Hepatocyte (in vitro differentiated cells): ENCODE measurements at regions not wholly inside any gene's neighbourhood (a gene's known extent, or its start where the extent isn't known, plus 50 kb on each side); places are given as distances from the start of the nearest gene placed in this dataset.

ENCODE experiments used
- DNase-seq: peaks from one replicate; pipeline ENCODE4 v3.0.0-alpha.2; 2016; ENCODE audit warnings: low spot score
- H2AFZ ChIP-seq: fragments of 200-600 bp; sonication (generic); 2 replicates; pipeline ENCODE4 v1.6.0; 2016; ENCODE audit warnings: antibody characterized with exemption, mild to moderate bottlenecking
- H3K27ac ChIP-seq: fragments of 200-600 bp; sonication (generic); 2 replicates; pipeline ENCODE4 v1.5.1; 2016; ENCODE audit warnings: mild to moderate bottlenecking
- H3K27me3 ChIP-seq: fragments of 200-600 bp; sonication (generic); 2 replicates; pipeline ENCODE4 v1.6.1; 2016
- H3K36me3 ChIP-seq: fragments of 200-600 bp; sonication (generic); replicated peaks from 2 replicates; pipeline ENCODE4 v1.5.1; 2016; ENCODE audit warnings: low read depth; ENCODE audit not compliant: insufficient read depth
- H3K4me1 ChIP-seq: fragments of 200-600 bp; sonication (generic); 2 replicates; pipeline ENCODE4 v1.5.1; 2016; ENCODE audit warnings: mild to moderate bottlenecking, moderate library complexity; ENCODE audit not compliant: insufficient read depth
- H3K4me2 ChIP-seq: fragments of 200-600 bp; sonication (generic); 2 replicates; pipeline ENCODE4 v1.6.0; 2016
- H3K4me3 ChIP-seq: fragments of 200-600 bp; sonication (generic); 2 replicates; pipeline ENCODE4 v1.5.1; 2016; ENCODE audit warnings: mild to moderate bottlenecking
- H3K79me2 ChIP-seq: fragments of 200-600 bp; sonication (generic); 2 replicates; pipeline ENCODE4 v1.6.0; 2017; ENCODE audit warnings: mild to moderate bottlenecking
- H3K9me2 ChIP-seq: fragments of 200-600 bp; sonication (generic); replicated peaks from 2 replicates; pipeline ENCODE4 v1.6.0; 2017; ENCODE audit warnings: mild to moderate bottlenecking; ENCODE audit not compliant: insufficient read depth
- H3K9me3 ChIP-seq: fragments of 200-600 bp; sonication (generic); 2 replicates; pipeline ENCODE4 v1.5.1; 2016; ENCODE audit warnings: low read depth, mild to moderate bottlenecking
- H4K20me1 ChIP-seq: fragments of 200-600 bp; sonication (generic); 2 replicates; pipeline ENCODE4 v1.6.0; 2016; ENCODE audit warnings: mild to moderate bottlenecking; ENCODE audit not compliant: insufficient read depth, poor library complexity, severe bottlenecking
- EZH2 ChIP-seq: fragments of 200-600 bp; sonication (generic); IDR thresholded peaks from 2 replicates; pipeline ENCODE4 v1.6.1; 2016; ENCODE audit warnings: antibody characterized with exemption, mild to moderate bottlenecking, borderline replicate concordance
- EZH2phosphoT487 ChIP-seq: fragments of 200-600 bp; sonication (generic); IDR thresholded peaks from one replicate; pipeline ENCODE4 v1.6.1; 2018; ENCODE audit warnings: antibody characterized with exemption, mild to moderate bottlenecking, low read depth, moderate library complexity; ENCODE audit not compliant: unreplicated experiment, severe bottlenecking
- WGBS: methylation state at CpG from one replicate; pipeline ENCODE4 v1.1.6; 2016; ENCODE audit warnings: low lambda C conversion rate; ENCODE audit errors: missing lambda C conversion rate; 5-methylcytosine and 5-hydroxymethylcytosine counted together
- TF ChIP-seq, protein P1 (sequence below): fragments of 200-600 bp; sonication (generic); IDR thresholded peaks from 2 replicates; pipeline ENCODE4 v1.5.1; 2016; ENCODE audit warnings: antibody characterized with exemption, mild to moderate bottlenecking; ENCODE audit not compliant: poor library complexity

- no peak for DNase-seq
- TF ChIP-seq EZH2phosphoT487 (no peak), EZH2 (no peak)
- TF ChIP-seq, protein P1, sequence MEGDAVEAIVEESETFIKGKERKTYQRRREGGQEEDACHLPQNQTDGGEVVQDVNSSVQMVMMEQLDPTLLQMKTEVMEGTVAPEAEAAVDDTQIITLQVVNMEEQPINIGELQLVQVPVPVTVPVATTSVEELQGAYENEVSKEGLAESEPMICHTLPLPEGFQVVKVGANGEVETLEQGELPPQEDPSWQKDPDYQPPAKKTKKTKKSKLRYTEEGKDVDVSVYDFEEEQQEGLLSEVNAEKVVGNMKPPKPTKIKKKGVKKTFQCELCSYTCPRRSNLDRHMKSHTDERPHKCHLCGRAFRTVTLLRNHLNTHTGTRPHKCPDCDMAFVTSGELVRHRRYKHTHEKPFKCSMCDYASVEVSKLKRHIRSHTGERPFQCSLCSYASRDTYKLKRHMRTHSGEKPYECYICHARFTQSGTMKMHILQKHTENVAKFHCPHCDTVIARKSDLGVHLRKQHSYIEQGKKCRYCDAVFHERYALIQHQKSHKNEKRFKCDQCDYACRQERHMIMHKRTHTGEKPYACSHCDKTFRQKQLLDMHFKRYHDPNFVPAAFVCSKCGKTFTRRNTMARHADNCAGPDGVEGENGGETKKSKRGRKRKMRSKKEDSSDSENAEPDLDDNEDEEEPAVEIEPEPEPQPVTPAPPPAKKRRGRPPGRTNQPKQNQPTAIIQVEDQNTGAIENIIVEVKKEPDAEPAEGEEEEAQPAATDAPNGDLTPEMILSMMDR: no peak
- H3K4me2 ChIP-seq: no peak overlapping the region
- H4K20me1 ChIP-seq: no peaks in the 10 kb centered on the region
- no peak overlapping the region for H3K4me3 ChIP-seq
- H2AFZ ChIP-seq: no peak overlapping the region
- WGBS: 54% methylated on average over 3 of the region's 3 CpGs
- H3K36me3 ChIP-seq: no peaks in the 10 kb centered on the region
- no peak overlapping the region for H3K27ac ChIP-seq
- no peaks in the 10 kb centered on the region for H3K4me1 ChIP-seq
- no peaks in the 10 kb centered on the region for H3K9me3 ChIP-seq
- no peaks in the 10 kb centered on the region for H3K79me2 ChIP-seq
- H3K27me3 ChIP-seq: peaks cover 12% of the 10 kb centered on the region
- H3K9me2 ChIP-seq: no peaks in the 10 kb centered on the region
Observed at GRCh38 chr3:75176937-75177336, 487.2 kb upstream of the FRG2C start.

GRCh38 chr3:75180235-75180944, 483.7 kb upstream of the FRG2C start:
- no peak overlapping the region for H3K27ac ChIP-seq
- no peaks in the 10 kb centered on the region for H3K36me3 ChIP-seq
- no peaks in the 10 kb centered on the region for H4K20me1 ChIP-seq
- H3K4me1 ChIP-seq: no peaks in the 10 kb centered on the region
- no peak overlapping the region for H2AFZ ChIP-seq
- H3K9me2 ChIP-seq: no peaks in the 10 kb centered on the region
- H3K27me3 ChIP-seq: peaks cover 6% of the 10 kb centered on the region
- no peak overlapping the region for H3K4me3 ChIP-seq
- no peaks in the 10 kb centered on the region for H3K79me2 ChIP-seq
- H3K4me2 ChIP-seq: no peak overlapping the region
- TF ChIP-seq EZH2: no peak
- TF ChIP-seq EZH2phosphoT487: no peak
- TF ChIP-seq, protein P1: no peak
- WGBS: 86% methylated on average over 7 of the region's 7 CpGs
- no peak for DNase-seq
- H3K9me3 ChIP-seq: no peaks in the 10 kb centered on the region

DNA sequence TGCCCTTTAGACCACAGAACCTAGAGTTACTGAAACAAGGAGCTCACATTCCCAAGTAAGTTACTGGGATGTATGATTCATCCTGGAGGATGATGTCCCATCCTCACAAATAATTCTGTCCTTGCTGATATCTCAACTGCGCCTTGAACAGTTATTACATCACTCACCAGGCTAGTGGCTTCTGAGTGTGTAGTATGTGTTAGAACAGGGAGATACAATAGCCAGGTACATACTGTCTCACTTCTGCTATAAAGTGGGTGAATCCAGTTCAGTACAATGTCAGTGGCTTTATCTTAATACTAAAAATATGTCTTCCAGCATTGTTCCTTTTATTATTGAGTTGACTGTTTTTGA, 483.2 kb upstream of the FRG2C start:
- Histone ChIP-seq H3K36me3 (no peaks in the 10 kb centered on the region), H3K4me2 (no peak overlapping the region), H4K20me1 (no peaks in the 10 kb centered on the region), H3K4me1 (no peaks in the 10 kb centered on the region), H3K9me3 (no peaks in the 10 kb centered on the region), H3K27me3 (peaks cover 6% of the 10 kb centered on the region), H3K9me2 (no peaks in the 10 kb centered on the region), H3K27ac (no peak overlapping the region), H3K4me3 (no peak overlapping the region), H3K79me2 (no peaks in the 10 kb centered on the region), H2AFZ (no peak overlapping the region)
- no peak for DNase-seq
- no peak for TF ChIP-seq EZH2phosphoT487
- TF ChIP-seq EZH2: no peak
- TF ChIP-seq, protein P1: no peak
- 79% methylated on average over 1 of the region's 1 CpG for WGBS

GRCh38 chr3:75188962-75189361, 475.2 kb upstream of the FRG2C start:
- TF ChIP-seq, protein P1: no peak
- TF ChIP-seq EZH2phosphoT487: no peak
- Histone ChIP-seq H3K9me2 (no peaks in the 10 kb centered on the region), H3K4me3 (no peak overlapping the region), H3K27me3 (no peaks in the 10 kb centered on the region), H4K20me1 (no peaks in the 10 kb centered on the region), H3K79me2 (no peaks in the 10 kb centered on the region), H3K9me3 (no peaks in the 10 kb centered on the region), H3K4me1 (no peaks in the 10 kb centered on the region), H3K36me3 (no peaks in the 10 kb centered on the region), H3K4me2 (no peak overlapping the region), H2AFZ (no peak overlapping the region), H3K27ac (no peak overlapping the region)
- DNase-seq: no peak
- 58% methylated on average over 3 of the region's 3 CpGs for WGBS
